Uterus (tissue), 3 donors: ENCODE measurements at regions not wholly inside any gene's neighbourhood (a gene's known extent, or its start where the extent isn't known, plus 50 kb on each side); places are given as distances from the start of the nearest gene placed in this dataset.

ENCODE experiments used
- DNase-seq, 2 donors: peaks; one replicate each; pipeline ENCODE4 v3.0.0-alpha.2; 2019 to 2020
- H3K27ac ChIP-seq, 2 donors: fragments of 200-600 bp; sonication (generic); 1 replicate in 1 of 2; 2 replicates in 1 of 2; pipeline ENCODE4 v1.5.1; 2016 to 2018
- H3K27me3 ChIP-seq, 2 donors: fragments of 200-600 bp; sonication (generic); one replicate each; pipeline ENCODE4 v1.5.1; 2018 to 2019; ENCODE audit warnings: control low read depth in 1 of 2
- H3K36me3 ChIP-seq, 2 donors: fragments of 200-600 bp; sonication (generic); one replicate each; pipeline ENCODE4 v1.5.1; 2019; ENCODE audit warnings: control low read depth in 1 of 2
- H3K4me1 ChIP-seq, 2 donors: fragments of 200-600 bp; sonication (generic); one replicate each; pipeline ENCODE4 v1.5.1; 2018 to 2019; ENCODE audit warnings: control low read depth in 1 of 2
- H3K4me3 ChIP-seq, 2 donors: fragments of 200-600 bp; sonication (generic); 1 replicate in 1 of 2; 2 replicates in 1 of 2; pipeline ENCODE4 v1.5.1; 2018 to 2019; ENCODE audit warnings: mild to moderate bottlenecking in 1 of 2
- H3K9me3 ChIP-seq, 2 donors: fragments of 200-600 bp; sonication (generic); one replicate each; pipeline ENCODE4 v1.5.1; 2019; ENCODE audit warnings: control low read depth in 1 of 2
- POLR2A ChIP-seq, 2 donors: fragments of 450-650 bp; IDR thresholded peaks; one replicate each; pipeline ENCODE4 v1.6.1; 2016; ENCODE audit warnings: antibody characterized with exemption in 2 of 2, mild to moderate bottlenecking in 1 of 2, moderate library complexity in 1 of 2
- intact Hi-C: fragments of 100-400 bp; cut with DNase I; formaldehyde crosslinking; loops from one replicate; pipeline ENCODE4 v1.15.1; 2023; ENCODE audit warnings: low total_unique reads
- TF ChIP-seq, protein P1 (sequence below), 4 experiments: fragments of 200-600 bp in 2 of 4; fragments of 450-650 bp in 2 of 4; sonication (generic) in 2 of 4; IDR thresholded peaks; one replicate each; pipeline ENCODE4 v1.5.1; 2016 to 2019; ENCODE audit warnings: antibody characterized with exemption in 4 of 4, mild to moderate bottlenecking in 2 of 4, moderate library complexity in 1 of 4
- donor health status: DM: yes; HTN: yes; CAD: no.

- no peaks in the 10 kb centered on the region for H3K27me3 ChIP-seq
- H3K4me1 ChIP-seq, result no peaks in the 10 kb centered on the region
- no peaks in the 10 kb centered on the region for H3K36me3 ChIP-seq
- intact Hi-C loops, result no loop called here
- no peak overlapping the region for H3K27ac ChIP-seq
- TF ChIP-seq, protein P1, sequence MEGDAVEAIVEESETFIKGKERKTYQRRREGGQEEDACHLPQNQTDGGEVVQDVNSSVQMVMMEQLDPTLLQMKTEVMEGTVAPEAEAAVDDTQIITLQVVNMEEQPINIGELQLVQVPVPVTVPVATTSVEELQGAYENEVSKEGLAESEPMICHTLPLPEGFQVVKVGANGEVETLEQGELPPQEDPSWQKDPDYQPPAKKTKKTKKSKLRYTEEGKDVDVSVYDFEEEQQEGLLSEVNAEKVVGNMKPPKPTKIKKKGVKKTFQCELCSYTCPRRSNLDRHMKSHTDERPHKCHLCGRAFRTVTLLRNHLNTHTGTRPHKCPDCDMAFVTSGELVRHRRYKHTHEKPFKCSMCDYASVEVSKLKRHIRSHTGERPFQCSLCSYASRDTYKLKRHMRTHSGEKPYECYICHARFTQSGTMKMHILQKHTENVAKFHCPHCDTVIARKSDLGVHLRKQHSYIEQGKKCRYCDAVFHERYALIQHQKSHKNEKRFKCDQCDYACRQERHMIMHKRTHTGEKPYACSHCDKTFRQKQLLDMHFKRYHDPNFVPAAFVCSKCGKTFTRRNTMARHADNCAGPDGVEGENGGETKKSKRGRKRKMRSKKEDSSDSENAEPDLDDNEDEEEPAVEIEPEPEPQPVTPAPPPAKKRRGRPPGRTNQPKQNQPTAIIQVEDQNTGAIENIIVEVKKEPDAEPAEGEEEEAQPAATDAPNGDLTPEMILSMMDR (IDR thresholded peaks at IDR 0.05), result no peak
- no peak for DNase-seq
- H3K9me3 ChIP-seq, result no peaks in the 10 kb centered on the region
- no peak overlapping the region for H3K4me3 ChIP-seq
These were observed 72.7 kb upstream of the HSPA9 start for GRCh38 chr5:138647794-138648410.

- Histone ChIP-seq H3K27ac (no peak overlapping the region), H3K27me3 (no peaks in the 10 kb centered on the region), H3K36me3 (no peaks in the 10 kb centered on the region), H3K4me1 (no peaks in the 10 kb centered on the region), H3K4me3 (no peak overlapping the region), H3K9me3 (no peaks in the 10 kb centered on the region)
- intact Hi-C loops, result no loop called here
- TF ChIP-seq, protein P1 (IDR thresholded peaks at IDR 0.05), result no peak
- TF ChIP-seq POLR2A (IDR thresholded peaks at IDR 0.05), result no peak
- DNase-seq, result no peak
These were observed 72.1 kb upstream of the HSPA9 start for GRCh38 chr5:138647261-138647788.

- intact Hi-C loops, result no loop called here
These were observed 71.5 kb upstream of the HSPA9 start for GRCh38 chr5:138646671-138647070.

DNA sequence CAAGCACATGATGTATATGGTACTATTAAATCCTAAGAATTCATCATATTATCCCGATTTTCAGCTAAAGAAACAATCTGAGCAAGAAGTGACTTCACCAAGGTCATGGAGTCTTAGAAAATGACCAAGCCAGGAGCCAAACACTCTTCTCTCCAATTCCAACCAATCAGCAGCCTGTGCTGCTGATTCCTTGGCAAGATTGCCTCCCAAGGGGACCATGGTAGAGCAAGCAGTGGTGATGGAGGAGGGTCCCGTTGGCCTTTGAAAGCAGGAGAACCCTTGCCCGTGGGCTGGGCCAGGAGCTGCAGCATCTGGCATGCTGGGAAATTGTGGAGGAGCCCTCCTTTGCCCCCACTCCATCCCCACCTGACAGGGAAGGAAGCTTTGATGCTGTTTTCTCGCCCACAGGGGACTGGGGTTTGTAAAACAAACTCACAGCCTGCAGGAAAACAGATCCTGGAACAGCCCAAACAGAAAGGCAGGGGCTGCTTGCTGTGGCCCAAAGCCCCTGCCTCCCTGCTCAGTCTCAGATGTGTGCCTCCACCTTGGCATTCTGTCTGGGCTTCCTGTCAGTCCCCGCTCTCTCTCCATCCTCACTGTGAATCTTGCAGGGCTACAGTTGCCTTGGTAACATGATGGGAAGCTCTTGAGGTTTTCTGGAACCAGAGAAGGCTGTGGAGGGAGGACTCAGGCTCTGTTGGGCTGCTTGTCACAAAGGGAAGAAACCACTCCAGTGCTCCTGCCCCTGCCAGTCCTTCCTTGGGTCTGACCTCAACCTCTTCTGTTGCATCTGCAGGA, 70.8 kb upstream of the HSPA9 start:
- Histone ChIP-seq H3K4me3 (no peak overlapping the region), H3K27ac (no peak overlapping the region), H3K36me3 (no peaks in the 10 kb centered on the region), H3K9me3 (no peaks in the 10 kb centered on the region), H3K4me1 (no peaks in the 10 kb centered on the region), H3K27me3 (no peaks in the 10 kb centered on the region)
- TF ChIP-seq, protein P1 (IDR thresholded peaks at IDR 0.05), result no peak
- TF ChIP-seq POLR2A (IDR thresholded peaks at IDR 0.05), result no peak
- intact Hi-C loops, result no loop called here
- no peak for DNase-seq

More at GRCh38 chr5:138646671-138647070, 71.5 kb upstream of the HSPA9 start:
- Histone ChIP-seq H3K4me3 (no peak overlapping the region), H3K36me3 (no peaks in the 10 kb centered on the region), H3K27ac (no peak overlapping the region), H3K4me1 (no peaks in the 10 kb centered on the region), H3K9me3 (no peaks in the 10 kb centered on the region), H3K27me3 (no peaks in the 10 kb centered on the region)
- no peak for TF ChIP-seq POLR2A (IDR thresholded peaks at IDR 0.05)
- TF ChIP-seq, protein P1 (IDR thresholded peaks at IDR 0.05), result no peak
- DNase-seq, result no peak
